Body of pancreas (tissue), 4 donors: ENCODE measurements at regions not wholly inside any gene's neighbourhood (a gene's known extent, or its start where the extent isn't known, plus 50 kb on each side); places are given as distances from the start of the nearest gene placed in this dataset.

Experiments used
- ATAC-seq: fragments of 150-250 bp; one replicate; pipeline ENCODE4 v1.9.1; 2016
- DNase-seq, 4 donors: peaks; one replicate each; pipeline ENCODE4 v3.0.0-alpha.2; 2019
- H3K27ac ChIP-seq, 4 donors: fragments of 200-600 bp; sonication (generic); 1 replicate in 3 of 4; 2 replicates in 1 of 4; pipeline versions ENCODE4 v1.5.1 to v1.6.1; 2016 to 2019; ENCODE audit warnings: mild to moderate bottlenecking in 1 of 4, mixed read lengths in 1 of 4, moderate library complexity in 1 of 4
- H3K27me3 ChIP-seq, 2 donors: fragments of 200-600 bp; sonication (generic); one replicate each; pipeline ENCODE4 v1.6.0; 2016; ENCODE audit warnings: mild to moderate bottlenecking in 1 of 2
- H3K36me3 ChIP-seq, 2 donors: fragments of 200-600 bp; sonication (generic); replicated peaks in 1 of 2; 2 replicates each; pipeline ENCODE4 v1.5.1; 2016; ENCODE audit warnings: low read depth in 2 of 2; ENCODE audit not compliant: insufficient read depth in 1 of 2
- H3K4me1 ChIP-seq: fragments of 200-600 bp; sonication (generic); one replicate; pipeline ENCODE4 v1.6.0; 2016
- H3K4me3 ChIP-seq, 2 donors: fragments of 200-600 bp; sonication (generic); 1 replicate in 1 of 2; 2 replicates in 1 of 2; pipeline ENCODE4 v1.5.1; 2016 to 2019
- H3K9me3 ChIP-seq, 3 donors: fragments of 200-600 bp; sonication (generic); 1 replicate in 2 of 3; 2 replicates in 1 of 3; pipeline ENCODE4 v1.5.1; 2016
- CTCF ChIP-seq, 7 experiments: fragments of 450-650 bp in 4 of 7; fragments of 200-600 bp in 3 of 7; sonication (generic) in 3 of 7; IDR thresholded peaks; one replicate each; pipeline ENCODE4 v1.5.1; 2016 to 2019; ENCODE audit warnings: antibody characterized with exemption in 7 of 7
- POLR2A ChIP-seq, 3 donors: fragments of 450-650 bp; IDR thresholded peaks; one replicate each; pipeline ENCODE4 v1.6.1; 2016; ENCODE audit warnings: antibody characterized with exemption in 3 of 3, mild to moderate bottlenecking in 2 of 3
- WGBS, 2 donors: methylation state at CpG; one replicate each; pipeline ENCODE4 v1.1.5; 2017; 5-methylcytosine and 5-hydroxymethylcytosine counted together
- intact Hi-C: fragments of 100-400 bp; cut with DNase I; formaldehyde crosslinking; loops from one replicate; pipeline ENCODE4 v1.15.1; 2023

- Histone ChIP-seq H3K36me3 (no peaks in the 10 kb centered on the region), H3K27ac (no peak overlapping the region), H3K4me1 (no peaks in the 10 kb centered on the region), H3K27me3 (no peaks in the 10 kb centered on the region), H3K4me3 (no peak overlapping the region), H3K9me3 (no peaks in the 10 kb centered on the region)
- no peak for TF ChIP-seq POLR2A (IDR thresholded peaks at IDR 0.05)
- no peak for TF ChIP-seq CTCF (IDR thresholded peaks at IDR 0.05)
- DNase-seq = no peak
- intact Hi-C loops = no loop called here
- no peak for ATAC-seq
- WGBS, 2 donors = 55 to 62% methylated on average over 3 of the region's 3 CpGs
Measured at GRCh38 chr6:122020588-122021264, 378.7 kb upstream of the HSF2 start.

- H3K4me1 ChIP-seq = no peaks in the 10 kb centered on the region
- H3K27ac ChIP-seq = no peak overlapping the region
- H3K4me3 ChIP-seq = no peak overlapping the region
- no peaks in the 10 kb centered on the region for H3K27me3 ChIP-seq
- no peaks in the 10 kb centered on the region for H3K9me3 ChIP-seq
- 84 to 86% methylated on average over 1 of the region's 1 CpG for WGBS, 2 donors
- ATAC-seq (no peak), DNase-seq (no peak)
- intact Hi-C loops = no loop called here
- no peaks in the 10 kb centered on the region for H3K36me3 ChIP-seq
- TF ChIP-seq CTCF (IDR thresholded peaks at IDR 0.05) = no peak
- TF ChIP-seq POLR2A (IDR thresholded peaks at IDR 0.05) = no peak
Measured at GRCh38 chr6:122025104-122025503, 374.3 kb upstream of the HSF2 start.

- Histone ChIP-seq H3K4me3 (no peak overlapping the region), H3K4me1 (no peaks in the 10 kb centered on the region), H3K27ac (no peak overlapping the region), H3K9me3 (no peaks in the 10 kb centered on the region), H3K36me3 (no peaks in the 10 kb centered on the region), H3K27me3 (no peaks in the 10 kb centered on the region)
- intact Hi-C loops = no loop called here
- ATAC-seq = no peak
- TF ChIP-seq POLR2A (IDR thresholded peaks at IDR 0.05) = no peak
- TF ChIP-seq CTCF (IDR thresholded peaks at IDR 0.05) = no peak
- 79 to 84% methylated on average over 3 of the region's 3 CpGs for WGBS, 2 donors
- no peak for DNase-seq
Measured at GRCh38 chr6:122026582-122027369, 372.7 kb upstream of the HSF2 start.

- no peak for TF ChIP-seq CTCF (IDR thresholded peaks at IDR 0.05)
- no peak for TF ChIP-seq POLR2A (IDR thresholded peaks at IDR 0.05)
- no peaks in the 10 kb centered on the region for H3K9me3 ChIP-seq
- H3K36me3 ChIP-seq = no peaks in the 10 kb centered on the region
- H3K27ac ChIP-seq = no peak overlapping the region
- intact Hi-C loops = no loop called here
- no peaks in the 10 kb centered on the region for H3K4me1 ChIP-seq
- ATAC-seq (no peak), DNase-seq (no peak)
- no peaks in the 10 kb centered on the region for H3K27me3 ChIP-seq
- 46 to 67% methylated on average over 5 of the region's 5 CpGs for WGBS, 2 donors
- H3K4me3 ChIP-seq = no peak overlapping the region
Measured at GRCh38 chr6:122028933-122029522, 370.4 kb upstream of the HSF2 start.
